ENCODE measurements at regions not wholly inside any gene's neighbourhood (a gene's known extent, or its start where the extent isn't known, plus 50 kb on each side); places are given as distances from the start of the nearest gene placed in this dataset.

DNA sequence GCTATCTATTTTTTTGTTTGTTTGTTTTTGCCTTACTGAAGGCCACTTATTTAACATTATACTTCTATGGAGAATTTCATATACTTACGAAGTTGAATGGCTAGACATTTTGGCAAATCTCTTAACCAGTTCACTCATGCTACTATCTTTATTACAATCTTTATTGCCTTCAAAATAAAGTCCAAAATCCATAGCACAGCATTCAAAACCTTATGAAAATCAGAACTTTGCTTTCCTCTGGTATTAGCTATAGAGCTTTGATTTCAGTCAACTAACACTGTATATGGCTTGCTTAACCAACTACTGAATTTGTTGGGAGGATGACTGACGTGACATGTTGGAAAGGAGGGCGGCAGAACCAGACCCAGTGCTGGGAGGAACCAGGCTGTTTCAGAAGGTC is 571.1 kb downstream of the LMO4 start:
- TF ChIP-seq POLR2A (IDR thresholded peaks at IDR 0.05; ENCODE audit: low read length) (no peak), GATA1 (IDR thresholded peaks at IDR 0.05; ENCODE audit: low read depth, low read length) (no peak)

Measured in erythroblast (primary cell).